ENCODE measurements at regions not wholly inside any gene's neighbourhood (a gene's known extent, or its start where the extent isn't known, plus 50 kb on each side); places are given as distances from the start of the nearest gene placed in this dataset.

GRCh38 chr5:20158006-20158405 lies 170.0 kb upstream of the CDH18 start:
- DNase-seq (ENCODE audit: extremely low spot score): no peak
- CTCF ChIA-PET: no interaction called here
- POLR2A ChIA-PET: no interaction called here
- no peak for TF ChIP-seq L3MBTL2 (conservative IDR thresholded peaks at IDR 0.05)
- TF ChIP-seq BHLHE40 (IDR thresholded peaks at IDR 0.05; ENCODE audit: borderline replicate concordance): no peak
- no peak for TF ChIP-seq ZNF384 (IDR thresholded peaks at IDR 0.05)
- TF ChIP-seq CTBP1 (IDR thresholded peaks at IDR 0.05; ENCODE audit: borderline replicate concordance): no peak
- TF ChIP-seq FOXK2 (IDR thresholded peaks at IDR 0.05): no peak
- no peak for TF ChIP-seq PKNOX1 (IDR thresholded peaks at IDR 0.05)
- no peak for TF ChIP-seq FOXM1 (IDR thresholded peaks at IDR 0.05; ENCODE audit: borderline replicate concordance)
- TF ChIP-seq ELF4 (IDR thresholded peaks at IDR 0.05): no peak
- TF ChIP-seq HDGF (IDR thresholded peaks at IDR 0.05; ENCODE audit: borderline replicate concordance): no peak
- TF ChIP-seq TARDBP (IDR thresholded peaks at IDR 0.05): no peak
- TF ChIP-seq LEF1 (IDR thresholded peaks at IDR 0.05; ENCODE audit: borderline replicate concordance): no peak
- TF ChIP-seq NFRKB (IDR thresholded peaks at IDR 0.05): no peak

- CTCF ChIA-PET: no interaction called here
- POLR2A ChIA-PET: no interaction called here
- TF ChIP-seq TARDBP (IDR thresholded peaks at IDR 0.05) (no peak), FOXK2 (IDR thresholded peaks at IDR 0.05) (no peak), HDGF (IDR thresholded peaks at IDR 0.05; ENCODE audit: borderline replicate concordance) (no peak), ARNT (IDR thresholded peaks at IDR 0.05) (no peak), SUZ12 (IDR thresholded peaks at IDR 0.05) (no peak), NFRKB (IDR thresholded peaks at IDR 0.05) (no peak), BHLHE40 (IDR thresholded peaks at IDR 0.05; ENCODE audit: borderline replicate concordance) (no peak), L3MBTL2 (conservative IDR thresholded peaks at IDR 0.05) (no peak), LEF1 (IDR thresholded peaks at IDR 0.05; ENCODE audit: borderline replicate concordance) (no peak), FOXM1 (IDR thresholded peaks at IDR 0.05; ENCODE audit: borderline replicate concordance) (no peak), ELF4 (IDR thresholded peaks at IDR 0.05) (no peak), SP1 (IDR thresholded peaks at IDR 0.05) (no peak), CTBP1 (IDR thresholded peaks at IDR 0.05; ENCODE audit: borderline replicate concordance) (no peak), ZNF384 (IDR thresholded peaks at IDR 0.05) (no peak), PKNOX1 (IDR thresholded peaks at IDR 0.05) (no peak)
- no peak for DNase-seq (ENCODE audit: extremely low spot score)
Observed at GRCh38 chr5:20157089-20157488, 169.1 kb upstream of the CDH18 start.

- ChIA-PET POLR2A (no interaction called here), CTCF (no interaction called here)
- no peak for DNase-seq (ENCODE audit: extremely low spot score)
- TF ChIP-seq FOXK2 (IDR thresholded peaks at IDR 0.05) (no peak), BHLHE40 (IDR thresholded peaks at IDR 0.05; ENCODE audit: borderline replicate concordance) (no peak), LEF1 (IDR thresholded peaks at IDR 0.05; ENCODE audit: borderline replicate concordance) (no peak), FOXA1 (IDR thresholded peaks at IDR 0.05) (no peak), PKNOX1 (IDR thresholded peaks at IDR 0.05) (no peak), NFRKB (IDR thresholded peaks at IDR 0.05) (no peak)
Observed at GRCh38 chr5:20145240-20145639, 157.2 kb upstream of the CDH18 start.

- no peak for TF ChIP-seq HDGF (IDR thresholded peaks at IDR 0.05; ENCODE audit: borderline replicate concordance)
- TF ChIP-seq L3MBTL2 (conservative IDR thresholded peaks at IDR 0.05): no peak
- TF ChIP-seq FOXK2 (IDR thresholded peaks at IDR 0.05): no peak
- no peak for TF ChIP-seq ARNT (IDR thresholded peaks at IDR 0.05)
- TF ChIP-seq SUZ12 (IDR thresholded peaks at IDR 0.05): no peak
- no peak for TF ChIP-seq TARDBP (IDR thresholded peaks at IDR 0.05)
- TF ChIP-seq LEF1 (IDR thresholded peaks at IDR 0.05; ENCODE audit: borderline replicate concordance): no peak
- no peak for TF ChIP-seq CTBP1 (IDR thresholded peaks at IDR 0.05; ENCODE audit: borderline replicate concordance)
- no peak for TF ChIP-seq SP1 (IDR thresholded peaks at IDR 0.05)
- no peak for TF ChIP-seq ELF4 (IDR thresholded peaks at IDR 0.05)
- no peak for TF ChIP-seq FOXM1 (IDR thresholded peaks at IDR 0.05; ENCODE audit: borderline replicate concordance)
- TF ChIP-seq NFRKB (IDR thresholded peaks at IDR 0.05): no peak
- TF ChIP-seq PKNOX1 (IDR thresholded peaks at IDR 0.05): no peak
- no peak for TF ChIP-seq BHLHE40 (IDR thresholded peaks at IDR 0.05; ENCODE audit: borderline replicate concordance)
- TF ChIP-seq ZNF384 (IDR thresholded peaks at IDR 0.05): no peak
- TF ChIP-seq FOXA1 (IDR thresholded peaks at IDR 0.05): no peak
- DNase-seq (ENCODE audit: extremely low spot score): no peak
- ChIA-PET CTCF (no interaction called here), POLR2A (no interaction called here)
Observed at GRCh38 chr5:20129501-20129900, 141.5 kb upstream of the CDH18 start.

- CTCF ChIA-PET: no interaction called here
- TF ChIP-seq CTBP1 (IDR thresholded peaks at IDR 0.05; ENCODE audit: borderline replicate concordance): no peak
- no peak for DNase-seq (ENCODE audit: extremely low spot score)
- POLR2A ChIA-PET: no interaction called here
Observed at GRCh38 chr5:20128343-20128742, 140.3 kb upstream of the CDH18 start.

GRCh38 chr5:20114526-20114925 lies 126.5 kb upstream of the CDH18 start:
- CTCF ChIA-PET: interaction anchor here (0.6 kb wide), 1 partner anchor 44 kb away, joined by 3 read pairs; no protein-coding TSS in a partner anchor
- no peak for DNase-seq (ENCODE audit: extremely low spot score)
- no peak for TF ChIP-seq ELF4 (IDR thresholded peaks at IDR 0.05)
- no peak for TF ChIP-seq SP1 (IDR thresholded peaks at IDR 0.05)
- no peak for TF ChIP-seq L3MBTL2 (conservative IDR thresholded peaks at IDR 0.05)
- no peak for TF ChIP-seq NFRKB (IDR thresholded peaks at IDR 0.05)
- no peak for TF ChIP-seq BHLHE40 (IDR thresholded peaks at IDR 0.05; ENCODE audit: borderline replicate concordance)
- no peak for TF ChIP-seq LEF1 (IDR thresholded peaks at IDR 0.05; ENCODE audit: borderline replicate concordance)
- no peak for TF ChIP-seq PKNOX1 (IDR thresholded peaks at IDR 0.05)
- TF ChIP-seq HDGF (IDR thresholded peaks at IDR 0.05; ENCODE audit: borderline replicate concordance): no peak
- no peak for TF ChIP-seq TARDBP (IDR thresholded peaks at IDR 0.05)
- TF ChIP-seq ZNF384 (IDR thresholded peaks at IDR 0.05): no peak
- POLR2A ChIA-PET: no interaction called here
